Islet of Langerhans (tissue), 1 donor: ENCODE measurements at regions not wholly inside any gene's neighbourhood (a gene's known extent, or its start where the extent isn't known, plus 50 kb on each side); places are given as distances from the start of the nearest gene placed in this dataset.
"Not testable (repeated sequence)": the region's sequence is repeated elsewhere in the genome, so short reads cannot be mapped to it uniquely, and the experiment has no call there.

Experiments used
- FAIRE-seq: peaks from one replicate; lab custom pipeline; 2011; peaks lifted over from hg19 to GRCh38; lab: Jason Lieb, UNC

- no peak for FAIRE-seq
Observed at GRCh38 chr5:118552146-118552545, 436.2 kb downstream of the DTWD2 start.

- FAIRE-seq, result no peak
Observed at GRCh38 chr5:118551716-118552115, 436.6 kb downstream of the DTWD2 start.

- FAIRE-seq, result no peak
Observed at GRCh38 chr5:118551031-118551430, 437.3 kb downstream of the DTWD2 start.

GRCh38 chr5:118548761-118549720 lies 439.3 kb downstream of the DTWD2 start:
- no peak for FAIRE-seq

- no peak for FAIRE-seq
Observed at GRCh38 chr5:118545470-118545869, 442.9 kb downstream of the DTWD2 start.

- no peak for FAIRE-seq
Observed at GRCh38 chr5:118544887-118545449, 443.4 kb downstream of the DTWD2 start.

- no peak for FAIRE-seq
Observed at GRCh38 chr5:118533923-118534322, 454.4 kb downstream of the DTWD2 start.

GRCh38 chr5:118533156-118533555 lies 455.2 kb downstream of the DTWD2 start:
- FAIRE-seq, result no peak

GRCh38 chr5:118531276-118531675 lies 457.1 kb downstream of the DTWD2 start:
- FAIRE-seq, result no peak

GRCh38 chr5:118529361-118530144 lies 458.8 kb downstream of the DTWD2 start:
- FAIRE-seq, result no peak

- FAIRE-seq, result no peak
Observed at GRCh38 chr5:118522626-118523025, 465.7 kb downstream of the DTWD2 start.

GRCh38 chr5:118520771-118521415 lies 467.5 kb downstream of the DTWD2 start:
- FAIRE-seq, result no peak

- no peak for FAIRE-seq
Observed at GRCh38 chr5:118519466-118519865, 468.9 kb downstream of the DTWD2 start.

- FAIRE-seq, result no peak
Observed at GRCh38 chr5:118518720-118519119, 469.6 kb downstream of the DTWD2 start.

GRCh38 chr5:118511846-118512245 lies 476.5 kb downstream of the DTWD2 start:
- no peak for FAIRE-seq

GRCh38 chr5:118506217-118506852 lies 482.0 kb downstream of the DTWD2 start:
- FAIRE-seq, result no peak

GRCh38 chr5:118502232-118502631 lies 486.1 kb downstream of the DTWD2 start:
- FAIRE-seq, result not testable (repeated sequence)

- no peak for FAIRE-seq
Observed at GRCh38 chr5:118491351-118491750, 497.0 kb downstream of the DTWD2 start.

GRCh38 chr5:118486647-118487225 lies 501.6 kb downstream of the DTWD2 start:
- no peak for FAIRE-seq

GRCh38 chr5:118479285-118479684 lies 509.1 kb downstream of the DTWD2 start:
- FAIRE-seq, result no peak

GRCh38 chr5:118478852-118479251 lies 509.5 kb downstream of the DTWD2 start:
- no peak for FAIRE-seq
